Activated CD4-positive, alpha-beta T cell treated with anti-CD3 and anti-CD28 coated beads, Interleukin-2, amount 50 U/mL, for 48 hours (primary cell): ENCODE measurements at regions not wholly inside any gene's neighbourhood (a gene's known extent, or its start where the extent isn't known, plus 50 kb on each side); places are given as distances from the start of the nearest gene placed in this dataset.
A peak's percentile ranks its signal among the peaks of the same experiment; 100 is the strongest.
"Not testable (repeated sequence)": the region's sequence is repeated elsewhere in the genome, so short reads cannot be mapped to it uniquely, and the experiment has no call there.

ENCODE experiments used
- DNase-seq, 2 experiments: peaks; one replicate each; pipeline ENCODE4 v3.0.0-alpha.2; 2020

GRCh38 chr6:156687789-156688619, 89.2 kb upstream of the ARID1B start:
- DNase-seq = no peak

GRCh38 chr6:156686995-156687788, 90.0 kb upstream of the ARID1B start:
- peak; percentile 69 to 72 for DNase-seq

GRCh38 chr6:156686301-156686994, 90.7 kb upstream of the ARID1B start:
- DNase-seq = peak in 1 of 2 experiments; percentile 38

- no peak for DNase-seq
Observed at GRCh38 chr6:156685823-156686222, 91.4 kb upstream of the ARID1B start.

DNA sequence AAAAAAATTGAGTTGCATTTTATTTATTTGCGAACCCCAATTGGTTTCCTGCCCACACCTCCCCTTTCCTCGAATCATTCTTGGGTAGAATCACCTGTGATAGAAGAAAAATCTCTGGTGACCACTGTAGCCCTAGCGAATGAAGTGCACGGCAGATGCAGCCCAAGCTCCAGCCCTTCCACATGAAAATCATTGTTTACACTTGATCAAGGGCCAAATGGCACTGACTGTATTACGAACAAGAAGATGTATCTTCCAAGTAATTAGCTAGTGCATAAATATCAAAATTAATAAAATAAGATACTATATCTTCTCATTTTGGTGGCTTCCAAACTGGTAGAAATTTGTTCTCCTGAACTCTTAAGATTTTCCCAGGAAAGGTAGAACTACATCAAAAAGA, 93.4 kb upstream of the ARID1B start:
- no peak for DNase-seq

GRCh38 chr6:156676721-156677120, 100.5 kb upstream of the ARID1B start:
- DNase-seq = no peak

DNA sequence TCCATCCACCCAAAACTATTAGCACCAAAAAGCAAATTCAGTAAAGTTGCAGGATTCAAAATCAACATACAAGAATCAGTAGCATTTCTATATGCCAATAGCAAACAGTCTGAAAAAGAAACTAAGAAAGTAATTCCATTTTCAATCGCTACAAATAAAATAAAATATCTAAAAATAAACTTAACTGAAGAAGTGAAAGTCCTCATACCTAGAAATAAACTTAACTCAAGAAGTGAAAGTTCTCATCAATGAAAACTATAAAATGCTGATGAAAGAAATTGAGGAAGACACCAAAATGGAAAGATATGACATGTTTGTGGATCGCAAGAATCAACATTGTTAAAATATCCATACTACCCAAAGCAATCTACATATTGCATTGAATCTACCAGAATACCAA, 103.0 kb upstream of the ARID1B start:
- no peak for DNase-seq

GRCh38 chr6:156670097-156670496, 107.1 kb upstream of the ARID1B start:
- DNase-seq = not testable (repeated sequence)

DNA sequence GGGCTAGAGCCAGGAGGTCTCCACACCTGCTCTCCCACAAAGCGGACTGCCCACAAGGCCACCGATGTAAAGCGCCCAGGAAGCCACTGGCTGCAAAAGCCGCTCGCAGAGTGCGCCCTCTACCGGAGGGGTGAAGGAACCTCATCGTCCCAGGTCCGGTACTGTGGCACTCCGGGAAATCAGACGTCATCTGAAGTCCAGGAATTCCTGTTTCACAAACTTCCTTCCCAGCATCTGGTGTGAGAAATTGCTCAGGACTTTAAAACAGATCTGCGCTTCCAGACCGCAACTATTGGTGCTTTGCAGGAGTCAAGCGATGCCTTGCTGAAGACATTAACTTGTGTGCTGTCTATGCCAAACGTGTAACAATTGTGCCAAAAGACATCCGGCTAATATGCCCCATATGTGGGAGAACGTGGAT, 115.1 kb upstream of the ARID1B start:
- DNase-seq = no peak

- DNase-seq = no peak
Observed at GRCh38 chr6:156660389-156660788, 116.8 kb upstream of the ARID1B start.

DNA sequence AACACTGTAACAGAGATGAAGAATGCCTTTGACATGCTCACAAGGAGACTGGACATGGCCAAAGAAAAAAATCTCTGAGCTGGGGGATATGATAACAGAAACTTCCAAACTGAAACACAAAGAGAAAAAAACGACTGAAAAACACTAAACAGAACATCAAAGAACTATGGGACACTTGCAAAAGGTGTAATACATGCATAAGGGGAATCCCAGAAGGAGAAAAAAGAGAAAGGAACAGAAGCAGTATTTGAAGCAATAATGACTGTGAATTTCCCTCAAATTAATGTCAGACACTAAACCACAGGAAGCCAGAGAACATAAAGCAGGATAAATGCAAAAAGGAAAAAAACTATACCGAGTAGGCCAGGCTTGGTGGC, 117.4 kb upstream of the ARID1B start:
- no peak for DNase-seq

DNA sequence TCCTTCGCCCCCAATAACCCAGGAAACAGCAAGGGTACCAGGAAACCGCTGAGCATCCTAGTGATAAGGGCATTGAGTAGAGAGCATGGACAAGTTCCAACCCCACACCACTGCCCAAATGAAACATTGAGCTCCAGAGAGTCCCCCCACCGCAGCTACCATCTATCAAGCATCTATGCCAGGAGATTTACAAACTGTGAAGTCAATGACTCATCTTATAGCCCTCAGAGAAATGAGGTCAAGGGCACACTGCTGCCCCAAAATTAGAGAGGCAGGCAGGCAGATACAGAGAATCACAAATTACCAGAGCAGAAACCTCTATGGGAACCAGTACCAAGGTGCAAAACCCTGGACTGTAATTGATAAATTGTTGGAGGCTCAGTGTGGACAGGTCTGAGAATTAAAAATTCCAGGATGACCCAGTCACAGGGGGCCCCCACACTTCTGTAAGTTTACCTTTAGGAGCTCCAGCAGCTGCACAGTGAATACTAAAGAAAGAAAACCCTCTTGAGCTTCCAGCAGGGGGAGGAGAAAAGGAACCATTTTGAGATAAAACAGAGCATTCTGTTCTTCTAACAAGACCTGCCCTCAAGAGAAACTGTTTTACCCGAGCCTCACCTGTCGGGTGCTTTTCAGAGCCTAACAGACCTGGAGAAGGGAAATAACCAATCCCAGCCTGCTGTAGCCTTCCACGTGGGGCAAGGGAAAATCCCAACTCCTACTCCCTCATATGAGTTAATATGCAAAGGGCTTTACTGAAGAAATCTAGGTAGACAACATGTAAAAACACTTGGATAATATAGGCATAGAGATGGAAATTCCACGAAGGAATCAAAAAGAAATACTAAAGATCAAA, 118.0 kb upstream of the ARID1B start:
- DNase-seq = no peak

DNA sequence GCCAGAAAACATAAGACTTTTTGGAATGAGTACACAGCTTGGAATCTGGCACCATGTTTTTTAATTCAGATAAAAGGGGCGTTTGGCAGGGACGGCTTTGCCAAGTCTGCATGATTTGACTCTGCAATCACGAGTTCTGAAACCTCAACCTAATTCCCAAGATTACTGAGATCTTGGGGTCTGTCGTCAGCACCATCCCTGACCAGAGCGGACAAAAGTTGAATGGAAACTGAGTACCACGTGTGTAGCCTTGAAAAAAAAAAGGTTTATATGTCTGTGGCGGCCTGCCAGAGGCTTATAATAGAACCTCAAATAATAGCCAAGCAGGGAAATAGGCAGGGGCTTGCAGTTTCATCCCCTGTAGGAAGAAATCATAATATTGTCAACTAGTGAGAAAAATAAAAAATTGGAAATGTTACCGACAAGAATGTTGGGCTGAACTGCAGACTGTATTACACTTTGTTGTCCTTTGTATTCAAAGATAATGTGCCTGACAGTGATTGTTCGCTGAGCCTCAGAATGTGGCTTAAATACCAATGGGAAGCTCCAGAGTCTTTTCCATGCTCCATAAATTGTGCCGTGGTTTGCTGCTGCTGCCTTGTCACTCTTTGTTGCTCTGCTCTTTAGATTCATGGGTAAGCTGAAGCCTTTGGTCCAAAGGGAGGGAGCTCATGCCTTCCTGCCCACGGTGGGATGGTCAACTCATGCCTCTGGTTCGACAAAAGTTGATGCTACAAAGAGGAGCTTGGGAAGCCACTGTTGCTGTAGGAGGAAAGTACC, 118.8 kb upstream of the ARID1B start:
- DNase-seq = no peak

DNA sequence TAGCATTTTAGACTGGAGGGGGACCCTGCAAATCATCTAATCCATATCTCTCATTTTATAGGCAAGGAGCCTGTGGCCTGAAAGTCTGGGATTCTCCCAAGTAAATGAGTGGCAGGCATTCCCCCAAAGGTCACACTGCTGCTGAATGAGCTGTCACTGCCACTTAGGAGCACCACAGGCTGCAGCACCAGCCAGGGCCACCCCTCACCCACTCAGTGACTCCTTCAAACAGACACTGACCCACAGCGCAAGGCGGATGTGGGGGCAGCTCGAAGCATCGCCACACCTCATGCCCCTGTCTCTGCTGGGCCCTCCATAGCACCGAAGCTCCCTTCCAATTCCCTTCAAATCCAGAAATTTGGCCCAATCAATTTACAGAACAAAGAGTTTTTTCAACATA, 119.9 kb upstream of the ARID1B start:
- DNase-seq = no peak

DNA sequence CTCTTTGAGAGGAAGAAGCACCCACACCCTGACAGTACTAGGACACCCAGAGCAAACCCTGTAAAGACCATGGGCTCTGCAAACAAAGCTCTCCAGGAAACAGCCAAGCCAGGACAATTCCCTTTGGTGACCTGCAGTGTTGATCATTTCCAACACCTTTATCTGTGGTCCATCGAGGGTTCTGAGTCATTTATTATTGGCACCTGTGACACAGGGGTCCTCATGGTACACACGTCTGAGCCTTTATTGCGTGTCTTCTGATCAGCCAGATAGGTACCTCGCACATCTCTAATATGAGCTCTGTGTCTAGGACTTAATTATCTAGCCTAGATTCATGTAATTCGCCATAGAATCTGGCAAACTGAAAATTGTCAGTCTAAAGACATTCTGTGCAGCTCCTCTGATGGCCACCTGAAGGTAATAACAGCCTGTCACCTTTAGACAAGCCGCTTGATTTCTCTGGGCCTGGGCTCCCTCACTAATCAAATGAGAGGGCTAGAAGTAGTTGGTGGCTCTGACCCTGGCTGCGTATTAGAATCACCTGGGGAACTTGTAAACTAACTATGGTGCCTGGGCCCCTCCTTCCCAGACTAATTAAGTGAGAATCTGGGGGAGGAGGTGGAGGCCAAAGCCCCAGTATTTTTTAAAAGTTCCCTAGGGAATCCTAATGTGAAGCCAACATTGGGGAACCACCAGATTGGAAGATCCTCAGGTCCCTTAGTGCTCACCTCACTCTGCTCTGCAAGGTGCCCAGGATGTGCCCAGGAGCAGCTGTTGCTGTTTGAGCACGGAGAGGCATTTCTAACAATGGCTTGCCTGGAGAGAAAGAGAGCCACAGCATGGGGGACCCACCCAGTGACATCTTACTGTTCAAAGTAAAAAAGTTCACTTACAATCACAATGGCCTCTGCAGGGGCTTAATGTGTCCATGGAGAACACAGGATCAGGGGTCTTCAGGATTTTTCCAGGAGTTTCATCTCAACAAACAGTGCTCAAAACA, 122.0 kb upstream of the ARID1B start:
- no peak for DNase-seq

- no peak for DNase-seq
Observed at GRCh38 chr6:156652231-156652750, 124.9 kb upstream of the ARID1B start.

DNA sequence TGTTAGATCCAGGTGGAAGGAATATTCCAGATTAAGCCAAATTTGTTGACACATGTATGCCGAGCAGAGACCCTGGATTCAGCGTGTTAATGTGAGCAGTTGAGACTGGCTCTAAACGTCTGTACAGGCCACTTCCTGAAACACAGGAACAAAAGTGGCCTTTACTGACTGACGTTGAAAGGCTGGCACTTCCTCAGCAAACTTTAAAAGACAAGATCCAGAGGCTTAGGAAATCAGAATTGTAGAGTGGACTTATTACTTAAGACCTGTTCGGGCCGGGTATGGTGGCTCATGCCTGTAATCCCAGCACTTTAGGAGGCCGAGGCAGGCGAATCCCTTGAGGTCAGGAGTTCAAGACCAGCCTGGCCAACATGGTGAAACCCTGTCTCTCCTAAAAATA, 125.7 kb upstream of the ARID1B start:
- no peak for DNase-seq

- no peak for DNase-seq
Observed at GRCh38 chr6:156650896-156651390, 126.2 kb upstream of the ARID1B start.

GRCh38 chr6:156648616-156649015, 128.6 kb upstream of the ARID1B start:
- DNase-seq = no peak

- no peak for DNase-seq
Observed at GRCh38 chr6:156647991-156648390, 129.2 kb upstream of the ARID1B start.
